AG09309 (cell line): ENCODE measurements at regions not wholly inside any gene's neighbourhood (a gene's known extent, or its start where the extent isn't known, plus 50 kb on each side); places are given as distances from the start of the nearest gene placed in this dataset.
A peak's percentile ranks its signal among the peaks of the same experiment; 100 is the strongest.

Experiments used
- DNase-seq: peaks from one replicate; pipeline ENCODE4 v3.0.0-alpha.2; 2010; ENCODE audit warnings: low read depth
- H3K4me3 ChIP-seq: 2 replicates; pipeline ENCODE4 v1.5.1; 2011; ENCODE audit warnings: mild to moderate bottlenecking, low read depth, low read length, moderate library complexity; ENCODE audit not compliant: control insufficient read depth
- TF ChIP-seq, protein P1 (sequence below): IDR thresholded peaks from 2 replicates; pipeline ENCODE4 v1.5.1; 2011; ENCODE audit warnings: mild to moderate bottlenecking, low read depth, low read length, inconsistent platforms; ENCODE audit not compliant: insufficient read depth, control insufficient read depth; ENCODE audit errors: missing control alignments

DNA sequence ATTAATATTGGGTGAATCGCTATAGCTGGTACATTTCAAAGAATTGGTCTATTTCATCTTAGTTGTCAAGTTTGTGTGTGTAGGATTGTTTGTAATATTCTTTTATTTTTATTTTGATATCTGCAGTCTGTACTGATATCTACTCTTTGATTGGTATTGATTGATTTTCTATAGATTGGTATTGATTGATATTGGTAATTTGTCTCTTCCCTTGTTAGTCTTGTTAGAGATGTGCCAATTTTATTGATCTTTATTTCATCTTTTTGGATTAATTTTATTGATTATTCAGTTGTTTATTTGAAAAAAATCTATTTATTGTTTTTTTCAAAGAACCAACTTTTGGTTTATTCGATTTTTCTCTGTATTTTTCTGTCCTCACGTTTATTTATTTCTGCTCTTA, 61.4 kb downstream of the TM2D3 start:
- H3K4me3 ChIP-seq = no peak overlapping the region
- TF ChIP-seq, protein P1, sequence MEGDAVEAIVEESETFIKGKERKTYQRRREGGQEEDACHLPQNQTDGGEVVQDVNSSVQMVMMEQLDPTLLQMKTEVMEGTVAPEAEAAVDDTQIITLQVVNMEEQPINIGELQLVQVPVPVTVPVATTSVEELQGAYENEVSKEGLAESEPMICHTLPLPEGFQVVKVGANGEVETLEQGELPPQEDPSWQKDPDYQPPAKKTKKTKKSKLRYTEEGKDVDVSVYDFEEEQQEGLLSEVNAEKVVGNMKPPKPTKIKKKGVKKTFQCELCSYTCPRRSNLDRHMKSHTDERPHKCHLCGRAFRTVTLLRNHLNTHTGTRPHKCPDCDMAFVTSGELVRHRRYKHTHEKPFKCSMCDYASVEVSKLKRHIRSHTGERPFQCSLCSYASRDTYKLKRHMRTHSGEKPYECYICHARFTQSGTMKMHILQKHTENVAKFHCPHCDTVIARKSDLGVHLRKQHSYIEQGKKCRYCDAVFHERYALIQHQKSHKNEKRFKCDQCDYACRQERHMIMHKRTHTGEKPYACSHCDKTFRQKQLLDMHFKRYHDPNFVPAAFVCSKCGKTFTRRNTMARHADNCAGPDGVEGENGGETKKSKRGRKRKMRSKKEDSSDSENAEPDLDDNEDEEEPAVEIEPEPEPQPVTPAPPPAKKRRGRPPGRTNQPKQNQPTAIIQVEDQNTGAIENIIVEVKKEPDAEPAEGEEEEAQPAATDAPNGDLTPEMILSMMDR = no peak
- no peak for DNase-seq

DNA sequence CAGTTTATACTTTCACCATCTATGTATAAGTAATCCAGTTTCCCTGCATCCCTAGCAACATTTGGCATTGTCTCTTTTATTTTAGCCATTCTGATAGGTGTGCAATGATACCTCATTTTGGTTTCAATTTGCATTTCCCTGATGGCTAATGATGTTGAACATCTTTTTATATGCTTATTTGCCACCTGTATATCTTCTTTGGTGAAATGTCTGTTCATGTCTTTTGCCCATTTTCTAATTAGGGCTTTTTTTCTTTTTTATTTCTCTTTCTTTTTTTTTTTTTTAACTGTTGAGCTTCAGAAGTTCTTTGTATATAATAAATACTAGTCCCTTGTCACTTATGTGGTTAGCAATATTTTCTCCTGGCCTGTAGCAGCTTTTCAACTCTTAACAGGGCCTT, 68.9 kb downstream of the TM2D3 start:
- no peak for DNase-seq
- TF ChIP-seq, protein P1 = no peak
- no peak overlapping the region for H3K4me3 ChIP-seq

DNA sequence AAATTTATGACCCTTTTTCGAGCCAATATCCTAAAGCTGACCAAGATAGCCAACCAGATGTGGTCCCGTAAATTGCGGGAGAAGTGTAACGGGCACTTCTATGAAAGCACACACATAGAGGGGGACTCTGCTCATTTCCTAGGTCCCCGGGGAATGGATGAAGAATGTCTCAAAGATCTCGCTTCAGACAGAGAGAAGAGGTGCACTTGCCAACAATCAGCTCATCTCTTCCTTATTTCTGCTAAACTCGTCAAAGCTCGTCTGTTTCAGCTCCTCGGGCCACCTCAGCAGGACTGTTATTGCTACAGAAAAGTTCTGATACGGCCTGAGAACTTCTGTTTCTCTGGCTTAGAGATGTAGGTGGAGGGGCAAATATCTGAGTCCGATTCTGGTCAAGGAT, 71.8 kb downstream of the TM2D3 start:
- no peak overlapping the region for H3K4me3 ChIP-seq

DNA sequence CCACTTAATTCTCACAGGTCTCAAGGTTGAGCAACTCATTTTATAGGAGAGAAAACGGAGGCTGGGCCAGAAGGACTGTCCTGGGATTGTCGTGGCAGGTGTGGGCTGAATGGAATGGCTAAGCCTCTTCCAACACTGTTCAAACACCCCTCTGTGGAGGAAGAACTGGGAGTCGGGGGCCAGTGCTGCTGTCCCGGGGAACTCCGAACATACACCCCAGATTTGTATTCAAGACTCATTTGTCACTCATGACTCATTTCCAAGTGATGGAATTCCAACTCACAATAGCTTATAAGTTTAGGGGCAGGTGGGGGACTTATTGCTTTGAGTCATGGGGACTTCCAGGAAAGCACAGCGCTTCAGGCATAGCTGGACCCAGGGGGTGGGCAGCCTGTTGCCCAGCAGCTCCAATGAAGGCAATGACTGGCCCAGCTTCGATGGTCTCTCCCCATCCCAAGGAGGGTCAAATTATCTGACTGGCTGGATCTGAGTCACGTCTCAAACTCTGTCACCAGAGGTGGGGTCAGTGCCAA, 72.5 kb downstream of the TM2D3 start:
- TF ChIP-seq, protein P1 = no peak
- DNase-seq = peak; percentile 10
- H3K4me3 ChIP-seq = no peak overlapping the region

More for the DNA sequence above, 71.8 kb downstream of the TM2D3 start:
- DNase-seq = no peak
- TF ChIP-seq, protein P1 = no peak

DNA sequence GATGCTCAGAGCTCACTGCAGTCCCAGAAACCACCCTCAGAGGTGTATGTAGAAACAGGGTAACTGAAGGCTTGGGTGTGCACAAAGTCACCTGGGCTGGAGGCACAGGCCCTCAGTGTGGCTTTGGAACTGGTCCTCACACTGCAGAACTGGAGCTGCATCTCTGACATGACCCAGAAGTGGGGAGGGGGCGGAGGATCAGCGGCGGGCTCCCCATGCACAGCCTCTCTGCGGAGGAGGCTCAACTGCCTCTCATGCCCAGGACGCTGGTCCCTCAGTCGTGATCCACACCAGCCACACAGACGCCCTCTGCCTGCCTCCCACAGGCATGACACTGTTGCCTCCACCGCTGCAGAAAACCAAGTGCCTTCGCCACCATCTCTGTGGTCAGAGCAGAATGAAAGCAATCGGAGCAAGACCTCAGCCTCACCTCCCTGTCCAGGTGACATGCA, 73.7 kb downstream of the TM2D3 start:
- DNase-seq = no peak
- no peak overlapping the region for H3K4me3 ChIP-seq
- TF ChIP-seq, protein P1 = peak; percentile 45

DNA sequence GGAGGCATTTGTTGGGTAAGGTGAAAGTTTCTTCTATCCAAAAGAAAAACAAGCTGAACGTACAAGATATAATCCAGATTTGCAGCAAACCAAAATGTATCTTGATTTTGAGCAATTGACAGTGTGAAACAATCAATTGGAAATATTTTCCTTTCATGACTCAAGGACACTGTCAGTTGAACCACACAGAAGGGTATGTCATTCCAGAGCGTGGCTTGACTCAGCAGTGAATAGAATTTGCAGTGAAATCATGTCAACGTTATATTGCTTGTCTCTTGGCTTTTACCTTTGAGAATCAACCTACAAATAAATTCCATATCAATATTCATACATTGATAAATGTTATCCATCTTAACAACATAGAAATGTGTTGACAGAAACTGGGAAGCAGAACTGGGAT, 78.2 kb downstream of the TM2D3 start:
- TF ChIP-seq, protein P1 = no peak

DNA sequence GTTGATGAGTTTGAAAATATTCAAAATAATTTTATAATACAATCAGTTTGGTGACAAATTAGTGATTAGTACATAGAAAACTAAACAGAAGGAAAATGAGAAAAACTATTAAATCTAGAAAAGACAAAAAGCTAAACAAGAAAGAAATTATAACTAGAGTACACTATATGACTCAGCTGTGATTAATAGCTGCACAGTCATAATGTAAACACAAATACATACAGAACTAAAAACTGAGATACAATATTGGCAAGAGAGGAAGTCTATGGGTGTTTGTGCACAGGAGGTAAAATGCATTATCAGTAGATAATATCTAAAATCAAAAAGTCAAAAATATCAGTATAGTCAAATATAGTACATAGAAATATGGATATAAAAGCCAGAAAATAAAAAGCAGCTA, 80.7 kb upstream of the PCSK6 start:
- TF ChIP-seq, protein P1 = no peak
- DNase-seq = no peak
- no peak overlapping the region for H3K4me3 ChIP-seq

More for the DNA sequence above, 78.2 kb downstream of the TM2D3 start:
- no peak overlapping the region for H3K4me3 ChIP-seq
- DNase-seq = no peak
